Heart left ventricle (tissue), 16 donors: ENCODE measurements at regions not wholly inside any gene's neighbourhood (a gene's known extent, or its start where the extent isn't known, plus 50 kb on each side); places are given as distances from the start of the nearest gene placed in this dataset.

ENCODE experiments used
- ATAC-seq, 4 donors: fragments of 200-7000 bp; cut with Tn5 transposase; one replicate each; pipeline ENCODE4 v1.9.1; 2020 to 2022; ENCODE audit warnings: moderate library complexity in 4 of 4, mild to moderate bottlenecking in 3 of 4, moderate number of reproducible peaks in 1 of 4
- DNase-seq, 5 donors: peaks; one replicate each; pipeline ENCODE4 v3.0.0-alpha.2; 2020
- H3K27ac ChIP-seq, 12 donors: fragments of 200-600 bp; sonication (generic) in 4 of 12; one replicate each; pipeline versions ENCODE4 v1.5.0 to v1.8.0; 2016 to 2022; ENCODE audit warnings: mild to moderate bottlenecking in 2 of 12
- H3K27me3 ChIP-seq, 9 donors: fragments of 200-600 bp; sonication (generic) in 2 of 9; one replicate each; pipeline versions ENCODE4 v1.5.1 to v1.8.0; 2016 to 2022; ENCODE audit warnings: mild to moderate bottlenecking in 3 of 9
- H3K36me3 ChIP-seq, 9 donors: fragments of 200-600 bp; sonication (generic) in 2 of 9; one replicate each; pipeline versions ENCODE4 v1.5.0 to v1.8.0; 2018 to 2022; ENCODE audit warnings: mild to moderate bottlenecking in 2 of 9
- H3K4me1 ChIP-seq, 12 donors: fragments of 200-600 bp; sonication (generic) in 4 of 12; one replicate each; pipeline versions ENCODE4 v1.5.0 to v1.8.0; 2016 to 2022; ENCODE audit warnings: mild to moderate bottlenecking in 3 of 12
- H3K4me3 ChIP-seq, 12 donors: fragments of 200-600 bp; sonication (generic) in 4 of 12; one replicate each; pipeline versions ENCODE4 v1.5.0 to v1.8.0; 2017 to 2022; ENCODE audit warnings: mild to moderate bottlenecking in 9 of 12, moderate library complexity in 4 of 12
- H3K9me3 ChIP-seq, 12 donors: fragments of 200-600 bp; sonication (generic) in 4 of 12; one replicate each; pipeline versions ENCODE4 v1.5.0 to v1.8.0; 2016 to 2022; ENCODE audit warnings: mild to moderate bottlenecking in 1 of 12
- CTCF ChIP-seq, 12 donors: fragments of 200-600 bp; sonication (generic) in 4 of 12; IDR thresholded peaks; one replicate each; pipeline versions ENCODE4 v1.5.0 to v1.8.0; 2018 to 2022; ENCODE audit warnings: antibody characterized with exemption in 12 of 12, mild to moderate bottlenecking in 5 of 12
- POLR2A ChIP-seq, 2 donors: fragments of 450-650 bp; IDR thresholded peaks; one replicate each; pipeline ENCODE4 v1.6.1; 2017; ENCODE audit warnings: antibody characterized with exemption in 2 of 2, mild to moderate bottlenecking in 2 of 2, moderate library complexity in 2 of 2
- WGBS, 4 donors: extraction: QIAGEN DNeasy Blood & Tissue Kit in 2 of 4; methylation state at CpG; one replicate each; pipeline versions ENCODE4 v1.1.5 to v1.1.7; 2013 to 2018; 5-methylcytosine and 5-hydroxymethylcytosine counted together
- intact Hi-C, 10 donors: fragments of 100-400 bp; cut with DNase I; formaldehyde crosslinking; loops; one replicate each; pipeline versions ENCODE4 v1.11.1 to v1.14.2; 2022
- donor health status: ischemic (EF 13 %, LVEDD 7.1; RV severe dilation, severe dysfunction).
- donor health status: healthy with polysubstance abuse.
- donor health status: DM: no; HTN: yes; CAD: no.
- donor health status: DM: no; HTN: no; CAD: no.
- donor health status: ischemic (EF 25% LVEDD 6.9; RV normal size, moderate dysfunction).
- donor health status: ischemic (EF 25% LVEDD 5.7; RV mildly dilated, moderate dysfunction).
- donor health status: healthy.
- donor health status: DM: yes; HTN: yes; CAD: no.
- donor health status: ischemic (EF 35%, LVEDD 5.7; RV mildly dilated, moderate dysfunction).
- donor health status: nonischemic (EF 11% LVEDD 7.7; RV severe dilation, severe dysfunction).
- donor health status: DM: yes; HTN: yes; CAD: no.
- donor health status: PGD.
- donor health status: ischemic (EF 29% LVEDD 5.4; RV normal size, mild dysfunction).
- donor health status: nonischemic (EF 23%, LVEDD 6.1; RV moderate dilation, normal function).

- Histone ChIP-seq H3K4me1 (no peaks in the 10 kb centered on the region), H3K9me3 (no peaks in the 10 kb centered on the region), H3K36me3 (no peaks in the 10 kb centered on the region), H3K27ac (no peak overlapping the region), H3K27me3 (no peaks in the 10 kb centered on the region), H3K4me3 (no peak overlapping the region)
- DNase-seq = no peak
- 58 to 65% (median 61%) methylated on average over 8 of the region's 8 CpGs for WGBS, 4 donors
- peak in 1 of 4 donors; percentile 62 for ATAC-seq
- no peak for TF ChIP-seq POLR2A (IDR thresholded peaks at IDR 0.05)
- TF ChIP-seq CTCF (IDR thresholded peaks at IDR 0.05) = no peak
- intact Hi-C loops = no loop called here
These were observed 601.0 kb downstream of the SLC4A3 start for GRCh38 chr2:220228310-220229006.

- TF ChIP-seq CTCF (IDR thresholded peaks at IDR 0.05) = no peak
- TF ChIP-seq POLR2A (IDR thresholded peaks at IDR 0.05) = no peak
- Histone ChIP-seq H3K9me3 (no peaks in the 10 kb centered on the region), H3K4me1 (no peaks in the 10 kb centered on the region), H3K27ac (no peak overlapping the region), H3K4me3 (no peak overlapping the region), H3K27me3 (no peaks in the 10 kb centered on the region), H3K36me3 (no peaks in the 10 kb centered on the region)
- intact Hi-C loops = no loop called here
- DNase-seq = no peak
- 43 to 100% (median 67%) methylated on average over 1 of the region's 1 CpG for WGBS, 4 donors
- no peak for ATAC-seq
These were observed 613.2 kb downstream of the SLC4A3 start for GRCh38 chr2:220240641-220241040.

GRCh38 chr2:220241423-220241822 lies 614.0 kb downstream of the SLC4A3 start:
- intact Hi-C loops = no loop called here
- H3K27me3 ChIP-seq = no peaks in the 10 kb centered on the region
- no peak overlapping the region for H3K4me3 ChIP-seq
- H3K9me3 ChIP-seq = no peaks in the 10 kb centered on the region
- no peak for TF ChIP-seq CTCF (IDR thresholded peaks at IDR 0.05)
- no peak for TF ChIP-seq POLR2A (IDR thresholded peaks at IDR 0.05)
- ATAC-seq (no peak), DNase-seq (no peak)
- H3K27ac ChIP-seq = no peak overlapping the region
- no peaks in the 10 kb centered on the region for H3K36me3 ChIP-seq
- no peaks in the 10 kb centered on the region for H3K4me1 ChIP-seq
- WGBS, 4 donors = 64 to 70% (median 68%) methylated on average over 2 of the region's 2 CpGs

GRCh38 chr2:220243571-220243970 lies 616.1 kb downstream of the SLC4A3 start:
- H3K4me1 ChIP-seq = no peaks in the 10 kb centered on the region
- intact Hi-C loops = no loop called here
- DNase-seq (no peak), ATAC-seq (no peak)
- H3K27ac ChIP-seq = no peak overlapping the region
- no peak overlapping the region for H3K4me3 ChIP-seq
- no peaks in the 10 kb centered on the region for H3K36me3 ChIP-seq
- no peaks in the 10 kb centered on the region for H3K9me3 ChIP-seq
- no peaks in the 10 kb centered on the region for H3K27me3 ChIP-seq
- no peak for TF ChIP-seq CTCF (IDR thresholded peaks at IDR 0.05)
- TF ChIP-seq POLR2A (IDR thresholded peaks at IDR 0.05) = no peak
